ENCODE measurements at regions not wholly inside any gene's neighbourhood (a gene's known extent, or its start where the extent isn't known, plus 50 kb on each side); places are given as distances from the start of the nearest gene placed in this dataset.

DNA sequence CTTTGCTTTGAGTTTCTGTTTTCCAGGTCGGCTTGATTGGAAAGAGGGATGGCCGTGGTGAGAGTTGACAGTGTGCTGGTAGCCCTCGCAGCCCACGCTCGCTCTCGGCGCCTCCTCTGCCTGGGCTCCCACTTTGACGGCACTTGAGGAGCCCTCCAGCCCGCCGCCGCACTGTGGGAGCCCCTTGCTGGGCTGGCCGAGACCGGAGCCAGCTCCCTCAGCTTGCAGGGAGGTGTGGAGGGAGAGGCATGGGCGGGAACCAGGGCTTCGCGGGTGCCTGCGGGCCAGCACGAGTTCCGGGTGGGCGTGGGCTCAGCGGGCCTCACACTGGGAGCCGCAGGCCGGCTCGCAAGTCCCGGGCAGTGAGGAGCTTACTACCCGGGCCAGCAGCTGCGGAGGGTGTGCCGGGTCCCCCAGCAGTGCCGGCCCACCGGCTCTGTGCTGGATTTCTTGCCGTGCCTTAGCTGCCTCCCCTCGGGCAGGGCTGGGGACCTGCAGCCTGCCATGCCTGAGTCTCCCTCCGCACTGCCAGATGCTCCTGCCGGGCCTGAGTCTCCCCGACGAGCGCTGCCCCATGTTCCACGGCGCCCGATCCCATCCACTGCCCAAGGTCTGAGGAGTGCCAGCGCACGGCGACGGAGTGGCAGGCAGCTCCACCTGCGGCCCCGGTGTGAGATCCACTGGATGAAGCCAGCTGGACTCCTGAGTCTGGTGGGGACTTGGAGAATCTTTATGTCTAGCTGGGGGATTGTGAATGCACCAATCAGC is 166.4 kb upstream of the FAT1 start:
- no peak for DNase-seq

DNA sequence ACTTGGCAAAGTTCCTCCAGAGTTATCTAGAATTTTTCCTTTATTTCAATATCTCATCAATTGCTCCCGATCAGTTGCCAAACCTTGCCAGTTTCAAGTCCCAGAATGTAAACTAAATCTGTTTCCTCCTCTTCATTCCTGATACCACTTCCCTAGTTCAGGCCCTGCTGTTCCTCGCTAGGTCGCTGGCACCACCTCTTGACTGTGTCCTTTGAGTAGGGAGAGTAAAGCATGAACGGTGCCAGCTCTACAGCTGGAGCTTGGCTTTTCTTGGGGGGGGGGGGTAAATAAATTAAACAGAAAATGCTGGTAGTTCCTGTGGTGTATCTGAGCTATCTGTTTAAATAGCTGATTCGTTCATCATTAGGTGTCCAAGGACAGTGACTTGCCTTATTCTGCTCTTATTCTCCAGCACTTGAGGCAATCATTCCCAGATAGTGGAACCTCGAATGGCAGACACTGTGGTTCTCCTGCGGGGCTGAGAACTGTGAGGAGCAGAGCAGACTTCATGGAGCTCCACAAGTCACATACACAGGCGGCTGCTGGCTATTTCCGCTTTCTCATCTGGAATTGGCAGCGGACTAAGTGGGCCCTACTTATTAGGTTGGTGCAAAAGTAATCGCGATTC is 168.3 kb upstream of the FAT1 start:
- DNase-seq, result no peak

DNA sequence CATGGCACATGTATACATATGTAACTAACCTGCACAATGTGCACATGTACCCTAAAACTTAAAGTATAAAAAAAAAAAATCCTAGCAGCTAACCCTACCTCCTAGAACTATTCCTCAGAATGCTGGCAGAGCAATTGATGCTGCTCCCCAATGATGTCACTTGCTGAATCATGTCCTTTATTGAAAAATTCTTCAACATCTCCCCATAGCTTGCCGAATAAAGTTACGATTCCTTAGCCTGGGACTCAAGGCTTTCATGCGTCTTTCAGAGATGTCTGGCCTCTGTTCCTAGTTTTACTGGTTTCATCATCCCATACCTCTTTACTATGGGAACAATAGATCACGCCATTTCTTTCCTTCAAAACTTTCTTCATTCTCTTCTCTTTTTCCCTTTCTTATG is 174.7 kb upstream of the FAT1 start:
- DNase-seq, result no peak

DNA sequence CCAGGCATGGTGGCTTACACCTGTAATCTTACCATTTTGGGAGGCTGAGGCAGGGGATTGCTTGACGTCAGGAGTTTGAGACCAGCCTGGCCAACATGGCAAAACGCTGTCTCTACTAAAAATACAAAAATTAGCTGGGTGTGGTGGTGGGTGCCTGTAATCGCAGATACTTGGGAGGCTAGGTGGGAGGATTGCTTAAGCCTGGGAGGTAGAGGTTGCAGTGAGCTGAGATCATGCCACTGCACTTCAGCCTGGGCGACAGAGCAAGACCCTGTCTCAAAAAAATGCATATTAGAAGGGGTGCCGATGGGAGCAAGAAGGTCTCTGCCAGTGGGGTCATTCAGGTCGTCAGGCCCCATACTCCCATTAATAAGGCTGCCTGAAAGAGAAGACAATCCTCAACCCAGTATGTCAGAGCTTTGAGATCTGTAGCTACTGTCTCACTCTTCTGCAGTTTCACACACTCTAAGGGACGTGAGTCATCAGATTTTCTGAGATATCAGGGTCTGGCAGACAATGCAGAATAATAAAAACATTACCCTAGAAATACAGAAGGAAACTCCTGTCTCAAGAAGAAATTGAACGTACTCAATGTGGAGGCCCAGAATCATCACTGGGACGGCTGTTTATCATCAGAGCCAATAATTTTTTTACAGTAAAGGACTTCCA is 176.7 kb upstream of the FAT1 start:
- DNase-seq, result no peak

DNA sequence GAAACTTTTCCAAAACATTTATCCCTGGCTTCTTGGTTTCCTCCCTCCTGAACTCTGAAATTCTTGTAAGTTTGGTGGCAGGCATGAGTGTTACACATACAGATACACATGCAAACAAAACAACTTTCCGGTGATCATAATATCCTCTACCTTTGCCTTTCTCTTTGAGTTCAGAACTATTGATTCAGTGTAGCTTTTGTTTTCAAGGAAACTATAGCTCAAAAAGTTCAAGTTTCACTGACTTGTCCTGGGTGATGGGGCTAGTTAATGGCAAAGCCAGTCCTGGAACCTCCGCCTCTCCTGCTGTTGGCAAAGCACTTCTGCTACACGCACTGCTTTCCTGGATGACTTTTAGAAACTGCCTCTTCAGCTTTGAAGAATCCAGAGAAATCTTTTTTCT is 177.3 kb upstream of the FAT1 start:
- DNase-seq, result no peak

DNA sequence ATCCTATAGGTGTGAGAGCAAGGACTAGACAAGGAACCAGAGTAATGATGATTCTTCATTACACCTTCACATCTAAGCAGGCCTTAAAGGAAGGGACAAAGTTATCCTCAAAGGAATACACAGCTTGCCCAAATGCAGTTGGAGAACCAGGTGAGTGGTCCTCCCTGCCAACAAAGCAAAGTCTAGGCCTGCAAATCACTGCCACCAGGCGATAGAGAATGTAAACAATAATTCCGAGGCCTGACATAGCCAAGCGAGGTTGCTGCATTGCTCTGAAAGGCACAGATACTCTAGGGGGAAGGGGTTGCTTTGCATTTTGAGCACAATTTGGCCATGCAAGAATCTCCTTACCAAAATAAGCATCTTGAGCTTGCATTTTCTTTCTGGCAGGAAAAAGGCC is 178.2 kb upstream of the FAT1 start:
- no peak for DNase-seq

DNA sequence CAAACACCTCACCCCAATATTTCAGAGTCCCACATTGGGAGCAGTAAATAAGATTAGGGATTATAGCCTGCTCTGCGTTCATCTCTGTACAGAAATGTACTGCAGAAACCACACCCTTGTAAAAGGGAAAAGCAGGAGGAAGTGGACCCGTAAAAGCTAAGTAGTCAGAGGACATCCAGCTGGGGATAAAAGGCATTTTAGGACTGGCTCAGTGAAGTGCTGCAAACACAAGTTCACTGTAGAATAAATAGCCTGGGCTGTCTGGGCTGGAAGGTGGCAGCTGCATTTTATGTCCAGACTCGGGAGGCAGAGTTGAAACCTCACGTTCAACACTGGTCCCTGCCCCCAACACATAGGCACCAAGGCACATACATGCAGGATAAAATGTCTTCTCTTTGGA is 178.7 kb upstream of the FAT1 start:
- DNase-seq, result no peak

DNA sequence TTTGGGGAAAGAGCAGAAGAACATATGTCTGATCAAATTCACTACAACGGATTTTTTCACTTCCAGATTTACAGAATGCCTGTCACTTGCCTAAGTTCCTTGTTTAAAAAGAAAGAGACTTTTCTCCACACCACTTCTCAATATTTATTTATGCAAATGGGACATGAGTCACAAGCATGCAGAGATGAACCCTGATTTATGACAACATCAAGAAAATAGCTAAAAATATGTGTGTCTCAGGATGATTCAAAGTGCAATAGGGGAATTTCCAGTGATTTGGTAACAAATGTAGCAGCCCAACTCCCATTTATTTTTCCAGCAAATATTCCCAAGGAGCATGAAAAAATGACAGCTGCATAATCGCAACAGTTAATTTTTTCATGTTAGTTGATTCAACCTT is 180.4 kb upstream of the FAT1 start:
- DNase-seq, result no peak

DNA sequence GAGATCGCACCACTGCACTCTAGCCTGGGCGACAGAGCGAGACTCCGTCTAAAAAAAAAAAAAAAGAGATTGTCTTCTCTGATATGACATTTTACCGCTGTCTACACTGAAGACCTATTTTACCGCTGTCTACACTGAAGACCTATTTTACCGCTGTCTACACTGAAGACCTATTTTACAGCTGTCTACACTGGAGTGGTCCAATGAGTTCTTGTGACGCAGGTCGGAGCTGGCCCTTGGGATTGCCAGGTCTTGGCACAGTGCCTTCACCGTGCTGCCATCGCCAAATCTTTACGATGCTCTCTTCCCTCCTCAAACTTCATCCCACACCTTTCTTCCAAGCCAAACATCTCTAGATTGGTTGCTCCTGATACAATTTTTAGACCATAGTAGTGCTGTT is 183.1 kb upstream of the FAT1 start:
- no peak for DNase-seq

DNA sequence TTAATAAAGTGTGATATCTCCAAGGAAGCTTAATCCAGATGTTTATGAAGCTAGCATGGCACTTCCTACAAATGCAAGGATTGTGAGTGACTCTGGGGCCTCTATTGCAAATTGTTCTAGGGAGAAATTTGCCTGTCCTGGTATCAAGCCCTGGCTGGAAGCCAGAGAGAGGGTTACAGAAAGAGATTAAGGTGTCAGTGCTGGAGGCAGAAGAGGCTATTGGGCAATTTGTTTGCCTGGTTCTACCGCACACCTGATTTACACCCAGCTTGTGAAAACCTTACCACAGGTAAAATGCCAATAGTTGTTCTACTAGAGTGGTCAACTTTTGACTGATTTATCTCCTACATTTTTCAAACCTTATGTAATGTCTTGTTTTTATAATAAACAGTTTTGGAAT is 186.7 kb upstream of the FAT1 start:
- DNase-seq, result no peak

DNA sequence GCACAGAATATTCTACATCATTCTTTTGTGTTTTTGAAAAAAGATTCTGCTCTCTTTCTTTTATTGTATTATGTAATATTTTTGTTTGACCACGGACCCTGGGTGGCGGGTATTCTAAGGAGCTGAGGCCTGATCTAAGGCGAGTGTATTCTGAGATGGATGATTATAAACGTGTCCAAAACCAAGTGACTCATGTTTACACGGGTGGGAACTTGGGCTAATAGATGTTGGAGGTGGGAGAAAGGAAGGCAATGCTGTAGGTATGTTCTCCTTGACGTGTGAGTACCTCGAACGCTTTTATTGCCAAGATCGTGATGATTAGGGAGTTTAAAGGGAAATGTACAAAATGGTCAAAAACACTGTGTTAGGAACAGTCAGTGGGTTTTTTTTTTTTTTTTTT is 188.9 kb upstream of the FAT1 start:
- DNase-seq, result no peak

DNA sequence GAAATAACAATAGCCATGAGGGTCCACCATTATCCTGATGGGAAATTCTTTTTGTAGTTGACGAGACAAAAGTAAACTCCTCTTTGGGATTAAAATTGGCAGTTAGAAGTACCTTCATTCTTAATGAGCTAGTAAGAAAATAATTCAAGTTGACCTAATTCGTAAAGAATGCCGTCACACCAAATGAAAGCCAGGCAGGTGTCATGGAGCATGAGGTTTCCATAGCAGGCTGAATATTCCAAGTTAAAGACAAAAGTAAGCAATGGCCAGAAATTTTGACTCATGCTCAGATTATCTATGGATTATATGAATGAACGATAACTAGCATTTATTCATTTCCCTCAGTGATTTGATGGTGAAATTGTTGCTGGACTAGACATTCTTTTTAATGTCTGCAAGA is 192.2 kb upstream of the FAT1 start:
- no peak for DNase-seq

DNA sequence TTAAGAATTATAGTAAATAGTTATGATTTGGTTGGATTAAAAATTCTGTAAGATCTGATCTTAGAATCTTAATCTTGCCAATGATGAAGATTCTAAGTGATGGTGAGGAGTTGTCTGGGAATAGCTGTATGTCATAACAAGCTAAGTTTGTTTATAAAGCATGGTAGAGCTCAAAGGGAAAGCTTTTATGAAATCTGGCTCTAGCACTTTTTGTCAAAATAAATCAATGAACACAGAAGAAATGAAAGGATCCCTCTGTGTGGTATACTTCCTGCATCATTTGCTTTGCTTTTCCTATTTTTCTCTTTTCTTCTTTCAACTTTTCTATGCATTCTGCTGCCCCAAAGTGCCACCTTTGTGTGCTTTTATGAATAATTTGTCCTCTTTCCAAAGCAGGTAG is 193.5 kb upstream of the FAT1 start:
- no peak for DNase-seq

DNA sequence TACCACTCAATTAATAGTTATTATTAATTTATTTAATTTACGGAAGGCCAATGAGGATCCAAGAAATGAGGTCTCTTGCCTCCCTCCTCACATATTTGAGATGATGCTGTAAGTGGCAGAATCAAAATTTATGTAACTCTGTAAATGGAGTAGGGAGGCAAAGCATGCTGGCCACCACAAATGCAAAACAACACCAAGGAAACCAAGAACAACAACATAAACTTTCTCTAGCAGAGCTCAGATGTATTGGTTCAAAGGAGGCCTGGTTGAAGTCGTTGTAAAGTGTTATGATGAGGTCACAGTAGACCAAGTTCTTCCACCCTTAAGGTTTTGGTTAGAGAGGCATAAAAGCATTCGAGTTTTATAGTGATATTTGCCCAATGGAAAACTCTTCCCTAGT is 194.8 kb upstream of the FAT1 start:
- DNase-seq, result no peak

DNA sequence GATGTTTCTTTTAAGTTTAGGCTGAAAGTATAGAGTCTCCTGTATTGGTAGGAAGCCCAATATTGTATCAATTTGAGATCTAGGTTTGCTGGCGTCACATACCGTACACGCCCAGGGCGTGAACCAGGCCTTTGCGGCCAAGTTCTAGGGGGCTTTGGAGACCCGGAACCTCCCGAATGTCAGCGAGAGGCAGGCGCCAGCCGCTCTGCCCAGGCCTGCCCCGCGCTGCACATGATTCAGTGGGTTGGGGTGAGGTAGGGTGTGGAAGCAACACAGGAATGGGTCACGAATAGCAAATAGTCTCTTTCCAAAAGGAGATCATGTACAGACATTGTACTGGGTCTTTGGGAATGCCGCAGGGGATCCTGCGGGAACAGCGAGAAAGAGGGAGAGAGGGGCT is 195.7 kb upstream of the FAT1 start:
- DNase-seq, result no peak

DNA sequence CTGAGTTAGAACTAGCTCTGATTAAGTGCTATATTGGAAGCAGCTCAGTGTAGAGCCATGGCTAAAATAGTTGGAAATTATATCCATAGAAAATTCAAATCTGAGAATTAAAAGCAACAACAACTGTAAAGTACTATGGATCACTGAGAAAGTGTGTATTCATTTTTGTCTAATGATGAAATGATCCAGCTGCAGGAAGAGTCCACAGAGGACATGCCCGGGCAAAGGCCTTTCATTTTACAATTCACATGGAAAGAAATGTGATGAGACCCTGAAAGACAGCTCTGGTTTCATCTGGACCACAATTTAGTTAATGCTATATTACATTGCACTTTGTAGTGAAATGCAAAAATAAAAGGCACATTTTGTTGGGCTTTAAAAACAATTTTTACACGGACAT is 196.8 kb upstream of the FAT1 start:
- DNase-seq, result no peak

DNA sequence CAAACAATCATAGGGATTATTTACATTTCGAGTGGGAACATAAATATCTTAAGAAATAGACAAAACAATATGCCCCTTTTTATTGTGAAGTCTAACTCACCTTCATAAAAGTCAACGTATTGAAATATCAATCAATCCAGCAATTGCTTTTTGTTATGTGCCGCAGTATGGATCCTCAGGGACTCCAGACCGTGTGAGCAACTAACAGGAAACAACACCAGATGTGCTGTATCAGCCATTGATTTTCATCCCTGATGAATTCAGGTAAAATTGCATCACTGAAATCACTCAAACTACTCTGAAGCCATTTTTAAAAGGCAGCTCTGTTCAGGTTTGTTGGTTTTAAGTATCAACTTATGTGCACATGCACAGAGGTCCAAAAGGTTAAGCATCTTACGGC is 197.3 kb upstream of the FAT1 start:
- DNase-seq, result no peak

DNA sequence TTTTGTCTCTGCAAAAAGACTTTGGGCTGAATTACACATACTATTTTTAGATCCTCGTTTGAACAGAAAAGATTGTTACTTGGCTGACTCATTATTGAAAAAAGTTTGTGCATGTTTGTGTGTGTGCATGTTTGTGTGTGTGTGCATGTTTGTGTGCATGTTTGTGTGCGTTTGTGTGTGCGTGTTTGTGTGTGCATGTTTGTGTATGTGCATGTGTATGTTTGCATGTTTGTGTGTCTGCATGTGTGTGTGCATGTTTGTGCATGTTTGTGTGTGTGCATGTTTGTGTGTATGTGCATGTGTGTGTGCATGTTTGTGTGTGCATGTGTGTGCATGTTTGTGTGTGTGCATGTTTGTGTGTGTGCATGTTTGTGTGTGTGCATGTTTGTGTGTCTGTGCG is 201.1 kb upstream of the FAT1 start:
- no peak for DNase-seq

DNA sequence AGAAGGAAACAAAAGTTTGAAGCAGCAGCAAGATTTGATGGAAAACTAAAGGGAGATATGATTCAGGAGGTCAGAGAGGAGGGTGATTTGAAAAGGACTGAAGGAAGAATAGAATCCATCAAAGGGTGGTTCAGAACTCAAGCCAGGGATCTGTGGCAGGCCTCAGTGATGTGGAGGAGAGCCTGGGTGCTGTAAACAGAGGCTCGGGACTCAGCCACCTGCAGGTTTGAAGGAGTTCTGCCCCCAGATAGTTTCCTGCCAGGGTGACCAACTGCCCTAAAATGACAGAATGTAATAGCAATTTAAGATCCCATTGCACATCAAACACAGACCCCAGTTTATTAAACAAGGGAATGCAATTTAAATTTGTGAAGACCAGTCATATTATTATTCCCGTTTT is 204.0 kb upstream of the FAT1 start:
- DNase-seq, result no peak

DNA sequence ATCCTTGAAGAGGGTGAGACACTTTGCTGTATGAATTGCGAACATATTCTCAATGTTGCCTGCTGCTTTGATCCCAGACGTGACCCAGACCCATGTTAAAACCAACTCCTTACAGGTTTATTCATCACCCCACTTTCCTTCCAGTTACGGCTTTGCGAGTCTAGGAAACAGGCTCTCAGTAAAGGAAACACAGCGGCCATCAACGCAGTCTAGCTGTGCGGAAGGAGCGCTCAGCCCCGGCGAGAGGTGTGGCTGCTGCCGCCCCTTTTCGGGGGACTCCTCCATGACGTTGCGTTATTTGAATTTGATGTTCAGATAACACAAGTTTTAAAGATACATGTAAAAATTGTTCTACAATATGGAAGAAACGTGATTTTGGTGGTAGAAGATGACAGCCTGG is 206.4 kb upstream of the FAT1 start:
- DNase-seq, result no peak

DNA sequence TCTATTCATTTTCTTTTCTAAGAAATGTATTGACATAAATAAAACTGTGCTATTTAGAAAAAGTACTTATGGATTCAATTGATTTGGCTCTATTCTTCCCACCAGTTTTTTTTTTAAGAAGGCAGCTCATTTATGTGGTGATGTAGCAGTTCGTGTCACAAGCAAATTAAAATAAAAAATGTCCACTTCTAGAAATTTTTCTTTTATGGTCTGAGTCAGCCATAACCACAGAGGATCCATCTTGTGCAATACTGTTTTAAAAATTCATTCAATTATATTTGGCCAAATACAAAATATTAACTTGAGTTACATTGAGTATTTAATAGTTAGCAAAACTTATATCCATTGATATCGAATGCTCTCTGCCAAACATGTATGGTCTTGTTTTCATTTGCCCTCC is 207.9 kb upstream of the FAT1 start:
- DNase-seq, result no peak

DNA sequence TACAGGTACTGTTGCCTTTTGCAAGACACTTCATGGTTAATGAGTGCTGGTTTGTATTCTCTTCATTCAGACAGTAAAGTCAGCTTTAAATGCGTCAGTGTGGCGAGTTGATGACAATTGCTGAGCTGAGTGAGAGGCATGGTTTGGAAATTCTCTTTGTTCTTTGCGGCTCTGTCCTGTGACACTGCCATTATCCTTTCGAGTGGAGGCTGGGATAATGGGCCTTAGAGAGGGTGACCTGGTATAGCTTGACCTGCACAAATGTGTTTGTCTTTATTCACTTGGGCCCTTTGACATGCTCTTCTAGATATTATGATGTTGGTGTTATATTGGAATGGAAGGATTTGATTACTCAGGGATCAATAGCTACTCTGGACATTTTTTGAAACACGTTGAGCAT is 208.5 kb upstream of the FAT1 start:
- no peak for DNase-seq

DNA sequence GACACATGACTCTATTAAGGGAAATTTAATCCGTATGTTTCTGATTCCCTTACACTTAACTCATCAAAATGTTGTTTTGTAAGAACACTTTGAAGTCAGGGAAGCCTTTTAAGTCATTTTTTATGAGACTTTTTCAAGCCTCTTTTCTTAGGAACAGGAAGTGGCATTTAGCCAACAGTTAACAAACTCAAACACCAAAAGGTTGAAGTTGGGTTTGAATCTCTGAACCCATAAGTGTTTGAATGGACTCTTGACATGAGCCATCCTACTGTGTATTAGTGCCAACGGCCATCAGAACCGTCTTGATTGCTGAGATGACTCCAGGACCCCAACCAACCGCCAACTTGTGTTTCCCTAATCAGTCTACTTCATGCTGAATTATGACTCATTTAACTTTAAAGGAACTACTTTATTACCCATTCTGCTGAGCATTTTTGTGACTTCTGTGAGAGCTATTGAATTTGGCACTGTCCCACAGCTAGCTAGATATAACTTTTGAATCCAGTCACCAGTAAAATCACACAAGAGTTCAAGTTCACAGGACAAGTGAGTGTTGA is 209.1 kb upstream of the FAT1 start:
- no peak for DNase-seq

DNA sequence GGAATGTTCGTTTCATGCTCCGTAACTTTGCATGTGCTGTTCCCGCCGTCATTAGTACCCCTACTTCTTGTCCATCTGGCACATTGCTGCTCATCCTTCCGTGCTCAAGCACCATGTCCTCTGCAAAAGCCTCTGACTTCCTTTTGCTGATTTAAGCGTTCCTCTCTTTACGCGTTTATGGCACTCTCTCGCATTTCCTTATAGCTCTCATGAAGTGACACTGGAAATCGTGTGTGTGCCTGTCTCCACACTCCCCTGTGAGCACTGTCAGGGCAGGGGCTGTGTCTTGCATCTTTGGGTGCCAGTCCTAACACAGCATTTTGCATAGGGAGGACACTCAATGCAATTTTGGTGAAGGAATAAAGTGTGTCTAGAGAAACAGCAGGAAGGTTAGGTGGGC is 210.6 kb upstream of the FAT1 start:
- DNase-seq, result no peak

Measured in activated CD4-positive, alpha-beta T cell treated with anti-CD3 and anti-CD28 coated beads for 48 hours (primary cell).